ENCODE measurements at regions not wholly inside any gene's neighbourhood (a gene's known extent, or its start where the extent isn't known, plus 50 kb on each side); places are given as distances from the start of the nearest gene placed in this dataset.

DNA sequence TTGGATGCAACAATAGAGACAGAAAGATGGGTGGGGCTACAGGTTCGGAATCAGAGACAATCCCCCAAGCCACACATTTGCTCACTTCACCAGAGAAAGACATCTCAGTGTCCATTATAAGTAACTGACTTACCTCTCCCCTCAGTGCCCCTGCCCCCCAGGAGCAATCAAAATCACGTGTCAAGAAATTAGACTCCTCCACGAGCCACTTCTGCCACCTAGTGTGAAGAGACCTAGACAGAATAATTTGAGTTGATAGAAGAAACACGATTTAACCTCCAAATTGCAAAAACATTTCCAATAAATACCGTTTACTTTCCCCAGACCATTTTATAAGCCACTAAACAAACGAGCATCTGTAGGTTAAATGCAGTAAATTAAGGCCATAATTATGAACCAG is 123.2 kb downstream of the SLC30A10 start:
- TF ChIP-seq POLR2AphosphoS5 (IDR thresholded peaks at IDR 0.05; ENCODE audit: low read depth, low read length), result no peak
- no peak for TF ChIP-seq POLR2A (IDR thresholded peaks at IDR 0.05; ENCODE audit: low read depth, low read length)
- no peak for TF ChIP-seq TAF1 (IDR thresholded peaks at IDR 0.05; ENCODE audit: low read depth, low read length)
- no peak for TF ChIP-seq SPI1 (IDR thresholded peaks at IDR 0.05; ENCODE audit: low read depth, low read length)
